H1 (cell line): ENCODE measurements at regions not wholly inside any gene's neighbourhood (a gene's known extent, or its start where the extent isn't known, plus 50 kb on each side); places are given as distances from the start of the nearest gene placed in this dataset.

Experiments
- CTCF ChIA-PET: fragments of 300-600 bp; sonication (Branson Sonifier 250); formaldehyde crosslinking; loops from one replicate; lab custom pipeline; 2021; ENCODE audit not compliant: partially characterized antibody; lab: Charles Lee
- POLR2A ChIA-PET: fragments of 300-600 bp; sonication (Branson Sonifier 250); formaldehyde crosslinking; loops from one replicate; lab custom pipeline; 2021; ENCODE audit warnings: inconsistent platforms; ENCODE audit not compliant: partially characterized antibody; lab: Charles Lee
- DNase-seq, 2 experiments: peaks; one replicate each; pipeline versions ENCODE4 v3.0.0 to v3.0.0-alpha.2; 2010 to 2022; ENCODE audit warnings: low spot score in 2 of 2, low read depth in 1 of 2, mixed read lengths in 1 of 2
- FAIRE-seq: peaks from 2 replicates; lab custom pipeline; 2011; peaks lifted over from hg19 to GRCh38; lab: Jason Lieb, UNC
- H2AFZ ChIP-seq: 2 replicates; pipeline ENCODE4 v1.8.1; 2012; ENCODE audit warnings: low read length, inconsistent platforms
- H2AK5ac ChIP-seq: 2 replicates; pipeline ENCODE4 v1.6.1; 2013; ENCODE audit warnings: low read depth, low read length
- H2BK120ac ChIP-seq: replicated peaks from 2 replicates; pipeline ENCODE3; 2013; ENCODE audit warnings: low read depth, low read length, inconsistent platforms
- H2BK12ac ChIP-seq: 2 replicates; pipeline ENCODE4 v1.6.1; 2013; ENCODE audit warnings: low read depth, low read length
- H2BK15ac ChIP-seq: 2 replicates; pipeline ENCODE4 v1.6.1; 2013; ENCODE audit warnings: low read length
- H2BK20ac ChIP-seq: 2 replicates; pipeline ENCODE4 v1.6.1; 2013; ENCODE audit warnings: low read length
- H2BK5ac ChIP-seq: 2 replicates; pipeline ENCODE4 v1.6.1; 2013; ENCODE audit warnings: low read depth, low read length
- H3K14ac ChIP-seq: 2 replicates; pipeline ENCODE4 v1.6.1; 2013; ENCODE audit warnings: inconsistent platforms; ENCODE audit not compliant: insufficient read length
- H3K18ac ChIP-seq: 2 replicates; pipeline ENCODE4 v1.6.1; 2013; ENCODE audit warnings: low read length; ENCODE audit errors: extremely low read depth
- H3K23ac ChIP-seq: 2 replicates; pipeline ENCODE4 v1.6.1; 2013; ENCODE audit warnings: inconsistent platforms; ENCODE audit not compliant: insufficient read length
- H3K23me2 ChIP-seq: 2 replicates; pipeline ENCODE4 v1.6.1; 2013; ENCODE audit warnings: low read depth, low read length
- H3K27ac ChIP-seq: 2 replicates; pipeline ENCODE4 v1.6.1; 2011; ENCODE audit warnings: low read depth, low read length, inconsistent platforms
- H3K27me3 ChIP-seq, 4 experiments: replicated peaks in 1 of 4; 1 replicate in 1 of 4; 2 replicates in 3 of 4; pipeline versions ENCODE4 v1.6.1 to v1.8.1; 2011 to 2013; ENCODE audit warnings: low read length in 3 of 4, mild to moderate bottlenecking in 3 of 4, inconsistent platforms in 2 of 4, mixed read lengths in 2 of 4, moderate library complexity in 1 of 4; ENCODE audit not compliant: control insufficient read depth in 3 of 4, insufficient read depth in 3 of 4; ENCODE audit errors: extremely low read depth in 1 of 4
- H3K36me3 ChIP-seq, 4 experiments: 2 replicates each; pipeline versions ENCODE4 v1.6.1 to v1.8.1; 2011 to 2013; ENCODE audit warnings: mild to moderate bottlenecking in 4 of 4, low read length in 3 of 4, moderate library complexity in 2 of 4, control low read depth in 1 of 4, inconsistent platforms in 1 of 4; ENCODE audit not compliant: insufficient read depth in 4 of 4, control insufficient read depth in 2 of 4
- H3K4ac ChIP-seq: replicated peaks from 2 replicates; pipeline ENCODE3; 2013; ENCODE audit warnings: low read length, low read depth, mixed read lengths, inconsistent platforms; ENCODE audit not compliant: insufficient read length
- H3K4me1 ChIP-seq, 4 experiments: replicated peaks in 1 of 4; 1 replicate in 1 of 4; 2 replicates in 3 of 4; pipeline versions ENCODE4 v1.6.1 to v1.8.1; 2011 to 2013; ENCODE audit warnings: low read length in 3 of 4, inconsistent platforms in 2 of 4, mixed read lengths in 1 of 4; ENCODE audit not compliant: insufficient read depth in 4 of 4, control insufficient read depth in 3 of 4
- H3K4me2 ChIP-seq, 2 experiments: 2 replicates each; pipeline versions ENCODE4 v1.6.1 to v1.8.1; 2011 to 2013; ENCODE audit warnings: low read depth in 2 of 2, low read length in 2 of 2, control low read depth in 1 of 2, inconsistent platforms in 1 of 2, mild to moderate bottlenecking in 1 of 2; ENCODE audit not compliant: insufficient read depth in 1 of 2
- H3K4me3 ChIP-seq, 4 experiments: fragments of 200-600, 300-600 bp in 1 of 4; sonication (generic), shearing (Covaris generic), sonication (Bioruptor Twin) in 1 of 4; 2 replicates each; pipeline versions ENCODE4 v1.5.1 to v1.8.1; 2011 to 2016; ENCODE audit warnings: low read length in 4 of 4, low read depth in 3 of 4, control low read depth in 2 of 4, inconsistent platforms in 2 of 4, mild to moderate bottlenecking in 2 of 4, mixed read lengths in 1 of 4, moderate library complexity in 1 of 4; ENCODE audit not compliant: insufficient read depth in 2 of 4; ENCODE audit errors: extremely low read depth in 1 of 4
- H3K56ac ChIP-seq: replicated peaks from 2 replicates; pipeline ENCODE3; 2013; ENCODE audit warnings: low read depth, mild to moderate bottlenecking, mixed read lengths, low read length, inconsistent platforms; ENCODE audit not compliant: insufficient read length
- H3K79me1 ChIP-seq: 2 replicates; pipeline ENCODE4 v1.6.1; 2013; ENCODE audit warnings: low read depth, low read length, control low read depth
- H3K79me2 ChIP-seq, 2 experiments: 2 replicates each; pipeline versions ENCODE4 v1.6.1 to v1.8.1; 2012 to 2013; ENCODE audit warnings: low read length in 2 of 2, mild to moderate bottlenecking in 2 of 2, inconsistent platforms in 1 of 2; ENCODE audit not compliant: insufficient read depth in 2 of 2, control insufficient read depth in 1 of 2
- H3K9ac ChIP-seq, 4 experiments: replicated peaks in 1 of 4; 1 replicate in 1 of 4; 2 replicates in 3 of 4; pipeline versions ENCODE4 v1.6.1 to v1.8.1; 2011 to 2013; ENCODE audit warnings: low read depth in 3 of 4, low read length in 3 of 4, control low read depth in 2 of 4, mild to moderate bottlenecking in 2 of 4, moderate library complexity in 2 of 4, inconsistent platforms in 1 of 4; ENCODE audit errors: extremely low read depth in 1 of 4
- H3K9me3 ChIP-seq, 2 experiments: 2 replicates each; pipeline versions ENCODE4 v1.6.1 to v1.8.1; 2012 to 2013; ENCODE audit warnings: mild to moderate bottlenecking in 2 of 2, moderate library complexity in 2 of 2, control low read depth in 1 of 2, inconsistent platforms in 1 of 2, low read depth in 1 of 2, low read length in 1 of 2, mixed read lengths in 1 of 2; ENCODE audit not compliant: insufficient read depth in 2 of 2
- H4K20me1 ChIP-seq, 2 experiments: replicated peaks in 1 of 2; 2 replicates each; pipeline versions ENCODE3 to v1.8.1; 2011 to 2013; ENCODE audit warnings: inconsistent platforms in 2 of 2, low read length in 2 of 2, mild to moderate bottlenecking in 1 of 2; ENCODE audit not compliant: insufficient read depth in 2 of 2, control insufficient read depth in 1 of 2
- H4K5ac ChIP-seq: 2 replicates; pipeline ENCODE4 v1.6.1; 2013; ENCODE audit warnings: low read length, low read depth, mixed read lengths, inconsistent platforms; ENCODE audit not compliant: insufficient read length
- H4K8ac ChIP-seq: 2 replicates; pipeline ENCODE4 v1.8.0; 2013; ENCODE audit warnings: mild to moderate bottlenecking, moderate library complexity, low read length, inconsistent platforms; ENCODE audit not compliant: insufficient read depth; ENCODE audit errors: extremely low read depth
- H4K91ac ChIP-seq: replicated peaks from 2 replicates; pipeline ENCODE3; 2013; ENCODE audit warnings: low read length, mixed read lengths, inconsistent platforms; ENCODE audit not compliant: insufficient read length
- MAX ChIP-seq: IDR thresholded peaks from 2 replicates; pipeline ENCODE4 v1.6.1; 2012; ENCODE audit warnings: inconsistent platforms
- YY1 ChIP-seq: IDR thresholded peaks from 2 replicates; pipeline ENCODE4 v1.6.1; 2011; ENCODE audit warnings: low read depth, mild to moderate bottlenecking, low read length

GRCh38 chr3:84110787-84111186 lies 848.0 kb upstream of the CADM2 start:
- H3K4ac ChIP-seq = no peak overlapping the region
- H3K56ac ChIP-seq = no peak overlapping the region
- no peaks in the 10 kb centered on the region for H3K79me1 ChIP-seq
- no peak overlapping the region for H3K23ac ChIP-seq
- no peak overlapping the region for H2BK20ac ChIP-seq
- no peak overlapping the region for H3K27ac ChIP-seq
- H3K9ac ChIP-seq = no peak overlapping the region
- H3K9me3 ChIP-seq = 0 out of 4 replicates have a peak, but pooled peaks cover 0 to 4% of the 10 kb centered on the region in 2 experiments
- no peaks in the 10 kb centered on the region for H4K20me1 ChIP-seq
- DNase-seq (no peak), FAIRE-seq (no peak)
- no peak overlapping the region for H3K4me3 ChIP-seq
- no peak overlapping the region for H4K5ac ChIP-seq
- TF ChIP-seq MAX = no peak
- TF ChIP-seq YY1 = peak; percentile 50; the same call in 1 of the 2 replicates
- H3K4me2 ChIP-seq = no peak overlapping the region
- no peaks in the 10 kb centered on the region for H3K36me3 ChIP-seq
- H3K18ac ChIP-seq = no peak overlapping the region
- 0 out of 2 replicates have a peak overlapping the region, but pooled peaks have one; percentile 29 for H2AFZ ChIP-seq
- H2BK12ac ChIP-seq = no peak overlapping the region
- CTCF ChIA-PET = interaction anchor here (0.8 kb wide), 1 partner anchor 52 kb away, joined by 3 read pairs; no protein-coding TSS in a partner anchor
- H2BK120ac ChIP-seq = no peak overlapping the region
- POLR2A ChIA-PET = no interaction called here
- no peaks in the 10 kb centered on the region for H3K23me2 ChIP-seq
- no peak overlapping the region for H2BK5ac ChIP-seq
- no peak overlapping the region for H2BK15ac ChIP-seq
- H2AK5ac ChIP-seq = no peak overlapping the region
- no peak overlapping the region for H3K14ac ChIP-seq
- no peaks in the 10 kb centered on the region for H3K79me2 ChIP-seq
- peaks cover 0 to 9% (median under 1%) of the 10 kb centered on the region in 4 experiments; a peak in 1 of 7 replicates for H3K4me1 ChIP-seq
- no peak overlapping the region for H4K91ac ChIP-seq
- no peak overlapping the region for H4K8ac ChIP-seq
- no peaks in the 10 kb centered on the region for H3K27me3 ChIP-seq
